ENCODE measurements at regions not wholly inside any gene's neighbourhood (a gene's known extent, or its start where the extent isn't known, plus 50 kb on each side); places are given as distances from the start of the nearest gene placed in this dataset.

DNA sequence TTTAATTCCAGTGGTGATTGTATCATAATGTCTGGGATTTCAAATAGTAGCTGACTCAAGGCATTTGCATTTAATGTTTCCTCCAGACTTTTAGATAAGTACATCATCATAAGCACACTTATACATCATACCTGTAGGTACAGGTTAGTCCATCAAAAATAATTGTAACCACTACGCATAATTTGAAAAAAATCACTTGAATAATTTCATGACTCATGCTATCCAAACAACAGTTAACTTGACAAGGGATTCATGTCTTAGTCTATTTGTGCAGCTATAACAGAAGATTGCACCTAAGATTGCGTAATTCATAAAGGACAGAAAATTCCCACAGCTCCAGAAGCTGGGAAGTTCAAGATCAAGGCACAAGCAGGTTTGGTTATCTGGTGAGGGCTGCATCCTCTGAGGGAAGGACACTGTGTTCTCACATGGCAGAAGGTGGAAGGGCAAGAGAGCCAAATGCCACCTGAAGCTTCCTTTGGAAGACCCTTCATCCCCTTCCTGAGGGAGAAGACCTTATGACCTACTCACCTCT, 801.7 kb upstream of the BRINP3 start:
- no peak overlapping the region for H3K27ac ChIP-seq
- no peaks in the 10 kb centered on the region for H3K9me3 ChIP-seq
- TF ChIP-seq CTCF (IDR thresholded peaks at IDR 0.05) (no peak), POLR2AphosphoS5 (IDR thresholded peaks at IDR 0.05; ENCODE audit: insufficient read depth in 1 of 2, low read depth in 1 of 2) (no peak), POLR2A (IDR thresholded peaks at IDR 0.05) (no peak)
- no peak for DNase-seq (ENCODE audit: extremely low spot score in 2 of 2)
- no peaks in the 10 kb centered on the region for H3K4me1 ChIP-seq
- no peaks in the 10 kb centered on the region for H3K36me3 ChIP-seq
- H3K27me3 ChIP-seq: no peaks in the 10 kb centered on the region
- no peak overlapping the region for H3K4me3 ChIP-seq
- intact Hi-C loops (cut with DNase I): no loop called here

DNA sequence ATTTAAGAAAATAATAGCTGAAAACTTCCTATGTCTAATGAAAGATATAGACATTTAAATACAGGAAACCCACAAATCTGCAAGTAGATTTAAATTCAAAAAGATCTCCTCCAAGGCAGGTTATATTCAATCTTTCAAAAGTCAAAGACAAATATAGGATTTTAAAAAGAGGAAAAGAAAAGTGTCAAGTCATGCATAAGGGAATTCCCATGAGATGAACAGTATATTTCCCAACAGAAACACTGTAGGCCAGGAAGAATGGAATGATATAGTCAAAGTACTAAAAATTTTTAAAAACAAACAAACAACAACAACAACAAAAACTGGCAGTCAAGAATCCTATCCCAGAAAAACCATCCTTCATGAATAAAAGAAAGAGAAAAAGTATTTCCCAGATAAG, 806.5 kb upstream of the BRINP3 start:
- Histone ChIP-seq H3K4me1 (no peaks in the 10 kb centered on the region), H3K27me3 (no peaks in the 10 kb centered on the region), H3K27ac (no peak overlapping the region), H3K9me3 (no peaks in the 10 kb centered on the region), H3K4me3 (no peak overlapping the region), H3K36me3 (no peaks in the 10 kb centered on the region)
- intact Hi-C loops (cut with DNase I): no loop called here
- TF ChIP-seq CTCF (IDR thresholded peaks at IDR 0.05) (no peak), POLR2A (IDR thresholded peaks at IDR 0.05) (no peak), POLR2AphosphoS5 (IDR thresholded peaks at IDR 0.05; ENCODE audit: insufficient read depth in 1 of 2, low read depth in 1 of 2) (no peak)
- DNase-seq (ENCODE audit: extremely low spot score in 2 of 2): no peak

- intact Hi-C loops (cut with DNase I): no loop called here
Observed at GRCh38 chr1:191290441-191290840, 812.8 kb upstream of the BRINP3 start.

GRCh38 chr1:191305370-191305769, 827.7 kb upstream of the BRINP3 start:
- H3K36me3 ChIP-seq: no peaks in the 10 kb centered on the region
- H3K27ac ChIP-seq: no peak overlapping the region
- H3K4me1 ChIP-seq: no peaks in the 10 kb centered on the region
- no peak for TF ChIP-seq POLR2AphosphoS5 (IDR thresholded peaks at IDR 0.05; ENCODE audit: insufficient read depth in 1 of 2, low read depth in 1 of 2)
- no peak for TF ChIP-seq POLR2A (IDR thresholded peaks at IDR 0.05)
- TF ChIP-seq CTCF (IDR thresholded peaks at IDR 0.05): no peak
- H3K27me3 ChIP-seq: no peaks in the 10 kb centered on the region
- no peak for DNase-seq (ENCODE audit: extremely low spot score in 2 of 2)
- H3K4me3 ChIP-seq: no peak overlapping the region
- intact Hi-C loops (cut with DNase I): no loop called here
- H3K9me3 ChIP-seq: no peaks in the 10 kb centered on the region

More at GRCh38 chr1:191290441-191290840, 812.8 kb upstream of the BRINP3 start:
- no peaks in the 10 kb centered on the region for H3K4me1 ChIP-seq
- no peak for TF ChIP-seq POLR2A (IDR thresholded peaks at IDR 0.05)
- no peak for TF ChIP-seq CTCF (IDR thresholded peaks at IDR 0.05)
- TF ChIP-seq POLR2AphosphoS5 (IDR thresholded peaks at IDR 0.05; ENCODE audit: insufficient read depth in 1 of 2, low read depth in 1 of 2): no peak
- DNase-seq (ENCODE audit: extremely low spot score in 2 of 2): no peak
- H3K36me3 ChIP-seq: no peaks in the 10 kb centered on the region
- H3K27me3 ChIP-seq: no peaks in the 10 kb centered on the region
- no peaks in the 10 kb centered on the region for H3K9me3 ChIP-seq
- no peak overlapping the region for H3K27ac ChIP-seq
- H3K4me3 ChIP-seq: no peak overlapping the region

GRCh38 chr1:191306916-191307315, 829.3 kb upstream of the BRINP3 start:
- no peaks in the 10 kb centered on the region for H3K27me3 ChIP-seq
- H3K9me3 ChIP-seq: no peaks in the 10 kb centered on the region
- no peak for TF ChIP-seq POLR2AphosphoS5 (IDR thresholded peaks at IDR 0.05; ENCODE audit: insufficient read depth in 1 of 2, low read depth in 1 of 2)
- TF ChIP-seq POLR2A (IDR thresholded peaks at IDR 0.05): no peak
- no peak for TF ChIP-seq CTCF (IDR thresholded peaks at IDR 0.05)
- no peaks in the 10 kb centered on the region for H3K36me3 ChIP-seq
- intact Hi-C loops (cut with DNase I): no loop called here
- DNase-seq (ENCODE audit: extremely low spot score in 2 of 2): no peak
- no peak overlapping the region for H3K4me3 ChIP-seq
- H3K27ac ChIP-seq: no peak overlapping the region
- no peaks in the 10 kb centered on the region for H3K4me1 ChIP-seq

Measured in vagina (tissue), 2 donors.